NCI-H146 treated with DMSO at 0.1 percent for 48 hours (cell line): ENCODE measurements at regions not wholly inside any gene's neighbourhood (a gene's known extent, or its start where the extent isn't known, plus 50 kb on each side); places are given as distances from the start of the nearest gene placed in this dataset.

Experiments
- DNase-seq: peaks from one replicate; lab custom pipeline; 2025; ENCODE audit not compliant: unreplicated experiment; lab: John Stamatoyannopoulos, UW

- no peak for DNase-seq
Measured at GRCh38 chr20:52823303-52823702, 148.9 kb upstream of the TSHZ2 start.

- no peak for DNase-seq
Measured at GRCh38 chr20:52820641-52821292, 151.4 kb upstream of the TSHZ2 start.

DNA sequence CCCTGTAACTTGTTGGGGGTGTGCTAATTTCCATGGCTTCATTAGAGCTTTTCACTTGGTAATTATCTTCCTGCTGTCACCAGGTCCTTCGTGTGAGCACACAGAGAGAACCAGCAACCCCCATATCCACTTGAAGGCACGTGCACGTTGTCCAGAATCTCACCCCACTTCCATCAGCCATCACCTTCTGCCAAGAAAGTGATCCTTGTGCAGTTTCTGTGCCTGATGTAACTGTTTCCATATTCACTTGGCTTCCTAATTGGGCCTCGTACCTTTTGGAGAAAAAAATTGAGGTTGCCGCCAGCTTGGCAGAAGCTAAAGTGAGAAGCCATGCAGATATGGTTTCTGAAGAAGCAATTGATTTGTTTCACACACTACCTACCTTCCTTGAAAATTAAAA is 153.7 kb upstream of the TSHZ2 start:
- DNase-seq = no peak

DNA sequence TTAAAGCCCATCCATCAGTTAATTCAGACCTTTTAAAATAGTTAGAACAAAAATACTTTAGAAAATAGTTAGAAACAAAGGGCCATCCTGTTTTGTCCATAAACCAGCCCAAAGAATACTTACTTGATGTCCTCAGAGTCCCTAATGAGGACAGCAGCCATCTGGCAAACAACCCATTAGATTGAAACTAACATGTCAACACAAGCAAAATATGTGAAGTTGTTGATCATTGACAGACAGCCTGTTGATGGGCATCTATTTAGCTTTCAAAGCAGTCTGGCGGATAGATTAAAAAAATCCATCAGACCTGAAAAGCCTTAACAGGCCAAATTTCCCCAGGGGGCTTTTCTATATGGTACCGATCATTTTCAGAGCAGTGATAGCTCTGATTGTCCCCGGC is 154.2 kb upstream of the TSHZ2 start:
- DNase-seq = no peak

DNA sequence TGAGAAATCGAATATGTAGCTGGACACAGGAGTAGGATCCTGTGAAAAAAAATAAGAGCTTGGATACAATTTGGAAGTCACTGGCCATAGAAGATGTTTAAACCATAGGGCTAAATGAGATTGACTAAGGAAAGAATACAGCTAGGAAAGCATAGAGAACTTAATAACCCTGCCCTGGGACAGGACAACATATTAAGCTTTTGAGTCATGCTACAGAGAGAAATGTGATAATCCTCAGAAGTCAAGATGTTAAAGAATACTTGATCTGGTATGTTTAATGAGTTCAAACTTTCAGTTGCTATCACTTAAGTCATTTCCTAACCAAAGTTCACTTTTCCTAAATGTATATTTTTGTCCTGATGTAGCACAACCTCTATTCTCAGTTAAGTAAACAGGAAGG is 154.6 kb upstream of the TSHZ2 start:
- DNase-seq = no peak

- no peak for DNase-seq
Measured at GRCh38 chr20:52814371-52814770, 157.8 kb upstream of the TSHZ2 start.

DNA sequence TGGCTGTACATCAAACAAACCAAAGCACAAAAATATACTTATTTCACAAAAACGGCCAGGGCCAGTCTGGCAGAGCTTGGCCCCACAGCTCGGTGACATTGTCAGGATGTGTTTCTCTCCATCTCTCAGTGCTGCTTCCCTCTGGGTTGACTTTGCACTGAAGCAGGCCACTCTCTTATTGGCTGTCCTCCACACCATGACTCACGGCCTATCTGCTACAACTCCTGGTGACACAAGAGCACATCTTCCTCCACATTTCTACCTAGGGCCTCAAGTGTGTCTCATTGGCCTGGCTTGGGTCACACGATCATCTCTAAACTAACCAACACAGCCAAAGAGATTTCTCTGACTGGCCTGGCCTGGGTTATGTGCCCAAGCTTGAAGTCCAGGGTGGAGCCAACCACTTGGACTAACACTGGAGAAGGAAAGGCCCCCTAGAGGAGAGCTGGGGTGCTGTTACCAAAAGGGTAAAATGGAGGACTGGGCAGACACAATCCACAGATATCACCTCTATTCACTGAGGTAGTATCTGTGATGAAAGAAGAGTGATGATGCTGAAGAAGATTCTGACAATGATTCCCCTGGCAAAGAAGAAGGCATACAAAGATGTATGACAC is 159.8 kb upstream of the TSHZ2 start:
- DNase-seq = no peak

GRCh38 chr20:52809003-52809402 is 163.2 kb upstream of the TSHZ2 start:
- DNase-seq = no peak

DNA sequence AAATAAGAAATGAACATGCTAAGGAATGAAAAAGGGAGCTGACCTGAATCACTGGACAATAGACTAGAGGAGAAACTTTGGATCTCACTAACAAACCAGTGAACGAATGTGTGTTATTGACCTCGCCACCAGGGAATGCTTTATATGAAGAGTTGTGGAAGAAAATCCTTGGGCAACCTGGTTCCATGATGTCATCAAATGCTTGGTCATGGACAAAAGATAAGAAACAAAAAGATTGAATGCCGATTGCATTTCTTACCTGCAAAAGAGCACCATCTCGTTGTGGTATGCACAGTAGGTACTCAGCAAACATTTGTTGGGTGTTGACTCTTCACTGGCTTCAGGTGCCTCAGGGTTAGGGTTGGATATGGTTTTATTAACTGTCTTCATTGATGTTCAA is 165.2 kb upstream of the TSHZ2 start:
- no peak for DNase-seq

DNA sequence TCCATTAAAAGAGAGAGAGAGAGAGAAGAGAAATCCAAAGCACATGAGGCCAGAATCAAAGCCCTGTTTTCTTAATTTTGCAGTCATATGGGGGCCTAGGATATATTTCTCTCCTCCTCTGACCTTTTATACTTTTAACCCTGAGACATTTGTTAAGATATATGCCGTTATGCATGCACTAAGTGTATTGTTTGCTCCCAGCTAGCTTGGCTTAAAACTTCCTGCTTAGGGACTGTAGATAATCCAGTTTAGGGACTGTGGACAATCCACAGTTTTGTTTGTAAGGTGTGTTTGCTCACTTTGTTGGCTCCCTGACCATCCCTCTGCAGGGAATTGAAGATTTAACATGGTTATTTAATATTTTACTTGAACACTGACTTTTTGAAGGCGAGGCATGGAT is 166.3 kb upstream of the TSHZ2 start:
- no peak for DNase-seq

GRCh38 chr20:52805296-52805571 is 166.9 kb upstream of the TSHZ2 start:
- DNase-seq = no peak

DNA sequence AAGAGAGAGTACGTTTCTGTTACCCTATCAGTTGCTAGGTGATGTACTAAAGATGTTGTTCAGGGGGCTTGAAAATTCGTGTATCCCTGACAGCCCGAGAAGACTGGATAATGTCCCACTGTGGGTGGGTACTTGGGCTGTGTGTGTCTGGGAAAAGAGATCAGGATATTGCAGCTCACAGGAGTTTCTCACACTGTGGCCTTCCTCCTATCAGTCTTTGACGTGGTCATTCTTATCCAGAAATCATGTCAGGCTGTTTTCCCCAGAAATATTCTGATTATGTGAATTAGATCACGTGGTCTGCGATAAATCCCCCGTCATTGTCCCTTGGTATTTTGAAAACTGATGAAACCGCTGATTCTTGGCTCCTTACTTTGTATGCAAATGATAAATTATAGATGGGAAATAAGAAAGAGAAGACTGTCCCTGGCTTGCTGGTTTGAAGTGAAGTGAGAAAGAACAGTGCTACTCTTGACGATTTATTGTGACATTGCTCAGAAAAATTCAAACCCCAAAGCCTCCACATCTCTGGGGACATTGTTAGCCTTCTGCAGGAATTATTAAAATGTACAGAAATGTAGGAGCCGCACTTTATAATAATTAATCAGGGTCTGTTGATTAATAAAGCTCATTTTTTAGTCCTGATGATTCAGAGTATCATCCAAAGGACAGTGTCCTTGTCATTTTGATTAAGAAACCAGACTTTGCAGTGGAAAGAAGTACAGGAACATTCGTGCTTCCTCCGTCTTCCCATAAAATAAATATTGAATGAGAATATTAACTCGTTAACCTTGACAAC is 167.5 kb upstream of the TSHZ2 start:
- no peak for DNase-seq

GRCh38 chr20:52801628-52802006 is 170.5 kb upstream of the TSHZ2 start:
- no peak for DNase-seq

GRCh38 chr20:52800734-52801627 is 171.2 kb upstream of the TSHZ2 start:
- DNase-seq = no peak

DNA sequence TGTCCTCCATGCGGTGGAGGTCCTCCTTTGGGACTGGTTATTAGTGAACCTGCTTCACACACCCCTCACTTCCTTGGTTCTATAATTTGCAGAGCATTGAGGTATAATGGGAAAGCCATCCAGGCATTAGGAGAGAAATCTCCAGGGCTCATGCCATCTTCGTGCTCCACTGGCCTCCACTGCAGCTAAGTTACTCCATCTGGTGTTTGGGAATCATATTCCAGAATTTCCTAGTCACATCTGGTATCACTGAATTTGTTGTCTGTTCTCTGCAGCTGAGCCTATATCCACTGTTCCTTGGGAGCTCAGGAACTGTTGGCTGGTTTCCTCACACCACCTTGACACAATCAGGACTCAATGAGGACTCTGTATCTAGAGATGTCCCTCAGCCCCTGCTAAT is 173.0 kb upstream of the TSHZ2 start:
- no peak for DNase-seq

DNA sequence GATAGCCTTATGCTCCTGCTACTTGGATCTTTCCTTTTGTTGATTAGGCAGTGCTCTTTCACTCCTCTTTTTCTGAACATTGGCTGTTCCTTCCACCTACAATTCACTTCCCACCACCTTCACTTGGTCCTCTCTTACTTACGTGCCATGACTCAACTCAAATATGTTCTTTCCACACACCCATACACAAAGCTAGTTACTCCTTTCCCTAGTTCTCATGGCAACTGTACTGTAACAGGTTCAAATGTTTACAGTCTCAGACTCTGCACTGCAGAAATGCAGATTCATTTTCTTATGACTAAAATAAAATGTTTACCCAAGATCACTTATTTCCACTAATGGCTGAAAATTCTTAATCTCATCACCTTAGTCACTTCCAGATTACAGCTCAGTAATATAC is 174.0 kb upstream of the TSHZ2 start:
- no peak for DNase-seq

DNA sequence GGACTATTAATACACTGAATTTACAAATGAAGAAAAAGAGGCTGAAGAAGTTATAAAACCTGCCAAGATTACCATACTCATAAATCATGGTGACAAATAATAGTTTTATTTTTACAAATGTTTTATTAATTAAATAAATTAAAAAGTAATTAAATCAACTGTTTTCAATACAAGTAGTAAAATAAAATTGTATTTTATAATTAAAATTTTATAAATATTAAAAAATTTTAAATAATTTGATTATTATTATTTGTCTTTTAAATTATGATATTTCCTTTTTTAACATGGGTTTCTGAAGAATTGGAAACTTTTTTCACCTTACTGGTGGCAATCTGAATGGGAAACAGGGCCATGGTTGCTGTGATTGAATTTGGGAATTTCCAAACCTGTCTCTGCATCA is 177.3 kb upstream of the TSHZ2 start:
- DNase-seq = no peak

DNA sequence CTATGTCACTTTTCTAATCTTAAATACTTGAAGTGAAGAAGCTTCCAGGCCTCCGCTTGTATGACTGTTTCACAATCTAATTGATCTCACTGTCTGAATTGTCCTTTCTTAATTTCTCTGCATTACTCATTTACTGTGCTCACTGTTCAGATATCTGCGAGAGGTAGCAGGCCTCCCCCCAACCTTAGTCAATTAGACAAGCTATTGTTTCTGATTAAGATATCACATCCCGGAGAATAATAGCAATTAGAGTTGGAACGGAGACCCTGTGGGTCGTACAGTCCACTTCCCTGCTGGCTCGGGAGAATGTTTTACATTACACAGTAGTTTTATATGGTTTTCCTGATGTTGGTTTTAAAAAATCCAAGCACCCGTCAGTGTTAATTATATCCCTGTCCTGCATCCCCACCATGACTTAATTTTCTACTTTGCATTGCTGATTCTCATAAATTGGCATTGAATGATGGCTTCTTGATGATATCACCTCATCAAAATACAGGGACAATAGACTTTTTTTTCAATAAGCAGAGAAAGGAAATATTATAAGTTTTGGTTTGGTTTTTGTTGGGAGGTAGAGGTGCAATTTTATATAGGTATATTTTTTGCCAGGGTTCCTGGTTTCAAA is 178.7 kb upstream of the TSHZ2 start:
- DNase-seq = no peak

DNA sequence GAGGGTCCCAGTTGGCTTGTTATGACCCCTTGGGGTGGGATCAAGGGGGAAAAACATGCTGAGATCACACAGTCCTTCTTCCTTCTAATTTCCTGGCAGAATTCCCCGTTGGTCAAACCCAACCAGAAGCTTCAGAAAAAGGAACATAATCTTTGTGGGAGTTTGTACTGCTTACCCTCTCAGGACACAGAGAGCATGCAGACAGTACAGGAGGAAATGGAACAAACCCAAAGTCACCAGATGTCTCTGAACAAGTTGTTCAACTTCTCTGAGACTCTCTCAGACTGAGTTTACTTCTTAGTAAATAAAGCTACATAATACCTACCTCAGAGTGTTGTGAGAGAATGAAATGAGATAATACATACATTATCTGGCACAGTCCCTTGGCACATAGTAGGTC is 181.1 kb upstream of the TSHZ2 start:
- DNase-seq = no peak

GRCh38 chr20:52789716-52790115 is 182.4 kb upstream of the TSHZ2 start:
- DNase-seq = no peak

GRCh38 chr20:52787962-52788361 is 184.2 kb upstream of the TSHZ2 start:
- DNase-seq = no peak
